Fibroblast of the conjunctiva (primary cell): ENCODE measurements at regions not wholly inside any gene's neighbourhood (a gene's known extent, or its start where the extent isn't known, plus 50 kb on each side); places are given as distances from the start of the nearest gene placed in this dataset.
"Not testable (repeated sequence)": the region's sequence is repeated elsewhere in the genome, so short reads cannot be mapped to it uniquely, and the experiment has no call there.

Source experiments
- DNase-seq: peaks from one replicate; pipeline ENCODE4 v3.0.0-alpha.2; 2010; ENCODE audit warnings: low read depth

DNA sequence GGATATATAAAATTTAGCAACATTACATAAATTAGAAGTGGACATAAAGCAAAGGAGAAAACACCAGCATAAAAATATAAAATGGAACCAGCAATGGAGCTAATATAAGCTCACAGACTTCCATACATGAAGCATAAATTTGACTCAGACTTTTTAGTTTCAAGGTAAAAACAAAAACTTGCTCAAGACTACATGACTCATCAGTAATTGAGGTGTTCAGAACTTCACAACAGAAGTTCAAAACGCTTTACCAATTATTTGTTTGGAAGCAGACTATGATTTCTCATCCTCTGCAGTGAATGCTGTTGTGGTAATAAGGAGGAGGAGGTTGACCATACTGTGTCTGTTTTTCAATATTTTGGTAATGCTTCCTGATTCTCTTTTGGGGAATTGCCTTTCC lies 192.0 kb upstream of the MEIS1 start:
- not testable (repeated sequence) for DNase-seq

DNA sequence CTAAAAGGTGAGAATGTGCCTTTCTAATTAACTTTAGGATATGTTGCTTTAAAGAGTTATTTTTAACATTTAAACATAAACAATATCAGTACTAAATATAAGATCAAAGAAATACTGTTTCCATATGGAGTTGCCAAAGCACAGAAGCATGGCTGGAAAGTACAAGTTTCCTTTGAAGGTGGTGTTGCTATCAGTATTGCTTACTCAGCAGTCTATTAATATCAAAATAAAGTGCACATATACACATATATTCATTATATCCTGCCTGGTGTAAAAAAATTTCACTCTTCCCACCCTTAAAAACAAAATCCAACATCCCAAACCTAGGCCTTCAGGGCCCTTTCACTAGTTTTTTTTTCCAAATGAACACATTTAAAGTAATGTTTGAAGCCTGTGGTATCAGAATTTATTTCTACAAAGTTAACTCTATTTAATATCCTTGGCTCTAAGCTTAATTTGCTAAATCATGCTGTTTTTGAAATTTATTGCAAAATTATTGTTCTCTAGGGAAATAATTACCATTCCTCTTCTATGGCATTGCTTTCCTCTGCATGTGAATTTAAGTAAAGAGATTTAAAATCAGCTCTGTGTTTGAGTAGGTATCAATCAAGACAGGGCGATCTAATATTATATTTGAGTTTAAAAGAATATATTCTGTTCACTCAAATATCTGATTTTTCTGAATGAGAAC lies 192.7 kb upstream of the MEIS1 start:
- no peak for DNase-seq

DNA sequence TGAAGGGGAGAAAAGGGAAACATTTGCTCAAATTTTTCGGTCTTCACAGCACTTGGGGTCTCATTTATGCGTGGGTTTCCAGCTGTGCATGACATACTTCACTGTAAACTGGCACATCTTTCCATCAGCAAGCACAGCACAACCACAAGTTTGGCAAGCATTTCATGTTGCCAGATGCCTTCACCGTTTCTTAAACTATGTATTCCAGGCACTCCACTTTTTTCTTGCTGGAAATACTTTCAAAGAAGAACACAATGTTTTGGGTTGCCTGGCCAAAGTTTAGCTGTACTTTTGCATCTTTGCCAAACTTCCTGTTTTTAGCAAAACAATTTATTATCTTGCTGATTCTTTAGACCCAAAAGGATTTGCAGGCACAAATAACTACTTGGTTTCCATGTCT lies 194.6 kb upstream of the MEIS1 start:
- DNase-seq: no peak

DNA sequence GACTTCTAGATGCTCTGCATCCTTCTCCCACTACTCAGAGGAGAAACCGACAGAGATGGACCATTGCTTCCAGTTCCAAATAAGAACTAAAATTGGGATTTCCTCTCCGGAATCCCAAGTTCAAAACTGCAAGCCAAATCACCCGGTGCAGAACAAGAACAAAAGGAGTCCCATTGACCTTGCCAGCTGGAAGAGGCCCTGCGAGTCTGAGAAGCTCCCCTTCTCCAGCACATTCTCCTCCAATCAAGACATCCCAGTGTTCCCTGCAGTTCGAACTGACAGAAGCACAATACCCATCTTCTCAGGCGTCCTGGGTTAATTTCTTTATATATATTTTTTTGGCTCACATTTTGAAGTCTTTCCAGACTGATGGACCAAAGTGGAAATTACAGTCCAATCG lies 195.3 kb upstream of the MEIS1 start:
- DNase-seq: no peak

DNA sequence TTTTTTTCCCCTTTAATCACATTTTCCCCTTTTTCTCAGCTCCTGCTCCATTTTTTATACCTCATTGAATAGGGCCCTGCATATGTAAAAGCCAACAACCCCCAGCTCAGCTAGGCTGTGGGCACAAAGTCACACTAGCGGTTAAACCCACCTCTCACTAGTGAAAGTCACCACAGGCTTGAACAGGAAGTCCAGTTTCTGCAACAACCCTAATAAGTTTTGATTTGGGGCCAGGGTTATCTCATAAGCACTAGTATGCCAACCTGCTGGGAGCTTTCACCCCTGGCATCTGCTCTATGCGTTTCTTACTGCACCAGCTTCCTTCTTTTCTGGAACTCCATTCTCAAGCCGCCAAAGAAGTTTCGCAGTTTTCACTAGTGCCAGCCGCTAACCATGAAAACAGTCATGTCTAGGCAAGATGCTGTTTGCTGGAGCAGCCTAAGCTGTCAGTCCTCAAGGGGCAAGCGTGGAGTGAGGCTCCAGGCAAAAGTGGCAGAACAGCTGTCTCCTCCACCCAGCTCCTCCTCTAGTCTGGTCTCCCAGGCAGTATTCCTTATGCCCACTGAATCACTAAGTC lies 197.0 kb upstream of the MEIS1 start:
- DNase-seq: no peak

DNA sequence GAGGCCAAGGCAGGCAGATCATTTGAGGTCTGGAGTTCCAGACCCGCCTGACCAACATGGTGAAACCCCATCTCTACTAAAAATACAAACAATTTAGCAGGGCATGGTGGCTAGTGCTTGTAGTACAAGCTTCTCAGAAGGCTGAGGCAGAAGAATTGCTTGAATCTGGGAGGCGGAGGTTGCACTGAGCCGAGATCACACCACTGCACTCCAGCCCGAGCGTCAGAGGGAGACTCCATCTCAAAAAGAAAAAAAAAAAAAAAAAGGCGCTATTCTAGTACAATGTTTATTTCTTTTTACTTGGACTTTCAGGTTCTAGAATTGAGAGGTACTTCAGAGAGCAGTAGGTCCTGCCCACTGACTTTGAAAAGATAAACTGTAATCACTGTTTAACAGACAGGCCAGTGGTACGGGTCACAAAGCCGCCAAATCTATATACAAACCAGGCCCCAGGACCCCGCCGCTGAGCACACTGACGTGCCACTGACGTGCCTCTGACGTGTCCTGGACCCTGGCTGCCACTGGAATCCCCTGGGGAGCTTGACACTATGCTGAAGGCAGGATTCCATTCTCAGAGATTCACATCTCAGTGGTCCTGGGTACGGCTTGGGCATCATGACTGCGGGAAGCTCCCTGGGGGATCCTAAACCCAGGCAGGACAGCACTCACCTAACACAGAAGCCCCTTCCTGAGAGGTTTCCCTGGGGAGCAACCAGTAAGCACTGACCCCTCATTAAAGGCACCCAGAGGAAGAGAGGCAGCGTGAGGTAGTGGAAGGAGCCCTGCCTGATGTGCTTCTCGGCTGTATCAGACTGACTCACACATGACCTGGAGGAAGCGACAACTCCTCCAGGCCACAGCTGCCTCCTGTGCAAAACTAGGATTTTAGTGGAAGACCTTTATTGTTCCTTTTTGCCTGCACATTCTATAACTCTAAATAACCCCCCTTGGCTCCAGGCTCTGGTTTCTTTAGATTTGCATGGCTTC lies 197.8 kb upstream of the MEIS1 start:
- no peak for DNase-seq

DNA sequence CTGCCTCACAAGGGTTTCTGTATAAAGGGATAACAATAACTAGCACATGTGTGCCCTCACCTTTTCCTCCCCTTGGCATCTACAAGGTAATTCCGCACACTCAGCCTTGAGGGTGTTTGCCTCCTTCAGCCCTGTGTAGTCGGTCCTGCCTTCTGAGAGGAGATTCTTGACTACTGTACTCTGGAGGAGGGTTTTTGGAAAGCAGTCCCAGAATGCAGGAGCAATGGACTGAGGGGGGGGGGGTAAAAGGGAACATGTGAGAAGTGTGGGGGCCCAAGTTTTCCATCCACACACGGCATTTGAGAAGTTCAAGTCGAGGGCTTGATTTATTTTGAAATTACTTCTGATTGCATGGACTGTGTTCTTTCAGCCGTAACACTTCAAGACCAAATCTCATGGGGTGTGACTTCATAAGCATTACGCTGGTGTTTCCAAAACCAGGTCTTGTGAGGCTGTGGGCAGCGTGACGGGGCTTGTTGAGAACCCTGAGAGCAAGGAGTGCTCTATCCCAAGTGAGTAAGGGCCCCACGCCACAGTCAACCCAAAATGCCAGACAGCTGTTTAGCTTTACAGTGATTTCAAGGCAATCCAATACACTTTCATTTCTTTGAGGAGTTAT lies 198.7 kb upstream of the MEIS1 start:
- DNase-seq: no peak

DNA sequence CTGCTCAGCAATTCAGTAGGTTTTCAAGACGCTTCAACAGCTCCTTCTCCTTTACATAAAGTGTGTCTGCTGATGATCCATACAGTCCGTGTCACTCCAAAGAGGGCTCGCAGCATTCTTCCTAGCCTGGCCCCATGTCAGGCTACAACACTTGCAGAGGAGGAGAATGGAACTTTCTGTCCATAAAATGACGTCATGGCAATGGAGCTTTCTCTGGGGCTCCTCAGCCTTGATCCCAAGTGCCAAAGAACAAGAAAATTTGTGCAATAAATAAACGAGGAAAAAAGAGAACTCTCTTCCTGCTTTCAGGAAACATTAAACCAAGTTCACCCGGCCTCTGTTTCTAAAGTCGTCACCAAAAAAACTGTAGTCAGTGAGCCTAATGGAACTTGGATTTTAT lies 199.5 kb upstream of the MEIS1 start:
- DNase-seq: no peak

DNA sequence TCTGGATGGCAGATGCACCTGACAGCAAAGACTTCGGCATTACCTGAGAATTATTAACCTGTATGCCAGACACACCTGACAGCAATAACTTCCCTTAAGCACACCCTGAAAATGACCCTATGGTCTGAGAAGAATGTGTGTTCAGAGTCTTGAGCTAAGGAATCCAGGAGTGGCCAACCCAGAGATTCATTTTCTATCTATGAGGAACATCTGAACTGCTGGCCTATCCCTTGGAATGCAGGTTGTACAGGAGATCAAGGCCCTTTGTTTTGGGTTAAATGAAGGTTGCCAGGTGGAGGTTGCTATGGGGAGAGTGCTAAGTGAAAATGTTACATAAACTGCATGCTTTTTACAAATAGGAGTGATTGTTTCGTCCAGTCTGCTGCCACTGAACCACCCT lies 200.9 kb upstream of the MEIS1 start:
- no peak for DNase-seq

DNA sequence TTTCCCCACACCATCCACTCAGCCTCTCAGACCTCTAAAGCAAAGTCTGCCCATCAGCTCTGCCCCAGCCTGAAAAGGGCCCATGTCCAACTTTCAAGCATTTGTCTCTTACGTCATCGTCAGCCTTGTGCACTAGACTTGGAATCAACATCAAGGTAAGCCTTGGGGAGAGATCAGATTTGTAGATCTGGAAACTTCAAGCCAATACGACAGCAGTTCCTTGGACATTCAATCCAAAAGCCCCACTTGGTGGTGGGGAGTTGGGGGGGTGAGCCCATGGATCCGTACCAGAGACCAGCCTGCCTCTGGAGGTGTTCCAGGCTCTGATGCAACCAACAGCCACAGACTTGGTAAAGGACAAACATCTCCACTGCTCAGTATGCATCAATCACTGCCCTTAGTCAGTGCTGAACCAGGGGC lies 206.8 kb upstream of the MEIS1 start:
- DNase-seq: no peak

DNA sequence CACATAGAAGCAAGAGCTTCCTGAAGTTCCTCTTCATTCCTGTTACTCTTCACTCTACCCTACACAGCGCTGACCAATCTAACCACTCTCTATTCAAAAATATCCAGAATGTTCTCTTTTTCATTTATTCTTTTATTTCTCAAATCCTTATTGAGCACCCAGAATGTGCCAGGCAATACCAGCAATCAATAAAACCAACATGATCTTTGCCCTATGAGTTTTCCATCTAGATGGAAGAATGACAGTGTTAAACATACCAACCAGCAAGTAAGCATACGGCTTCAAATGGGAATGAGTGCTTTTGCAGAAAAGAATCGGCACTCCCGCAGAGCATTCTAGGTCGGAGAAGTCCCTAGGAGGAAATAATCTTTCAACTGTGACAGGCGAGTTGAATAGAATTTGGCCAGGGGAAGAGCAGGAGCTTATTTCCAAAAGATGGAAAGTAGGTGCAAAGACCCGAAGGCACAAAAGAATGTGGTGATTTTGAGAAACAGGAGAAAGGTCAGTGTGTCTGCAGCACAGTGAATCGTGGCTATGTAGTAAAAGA lies 217.8 kb upstream of the MEIS1 start:
- no peak for DNase-seq

DNA sequence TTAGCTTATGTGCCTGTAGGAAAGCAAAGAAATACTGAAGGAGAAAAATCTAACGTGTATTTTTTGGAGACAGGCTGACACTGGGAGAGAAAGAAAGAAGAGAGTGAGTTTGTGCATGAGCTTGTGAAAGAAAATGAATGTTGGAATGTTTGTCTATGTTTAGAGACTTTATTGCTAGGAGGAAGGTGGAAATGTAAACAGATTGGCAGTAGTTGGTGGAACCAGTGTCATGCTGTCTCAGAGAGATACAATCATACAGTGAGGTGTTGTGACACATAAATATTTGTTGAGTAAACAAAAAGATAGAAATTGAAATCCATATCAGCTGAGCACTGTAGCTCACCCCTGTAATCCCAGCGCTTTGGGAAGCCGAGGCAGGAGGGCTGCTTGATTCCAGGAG lies 222.2 kb upstream of the MEIS1 start:
- no peak for DNase-seq

DNA sequence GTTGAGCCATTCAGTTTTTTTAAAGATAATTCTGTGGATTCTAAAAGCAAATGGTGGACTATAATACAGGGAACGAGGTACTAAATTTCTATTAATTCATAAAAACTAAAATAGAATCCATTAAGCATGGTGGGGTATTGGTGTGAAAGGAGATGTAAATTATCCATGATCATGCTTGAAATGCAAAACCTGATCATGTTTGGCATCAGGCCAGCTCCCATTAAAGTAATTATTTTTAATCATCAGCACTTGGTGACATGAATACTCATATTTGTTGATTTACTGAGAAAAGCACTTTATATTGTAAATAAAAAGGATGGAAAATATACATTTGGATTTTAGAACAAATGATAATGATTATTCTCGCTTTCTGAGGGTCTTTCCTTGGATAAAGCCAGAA lies 232.3 kb upstream of the MEIS1 start:
- DNase-seq: no peak

DNA sequence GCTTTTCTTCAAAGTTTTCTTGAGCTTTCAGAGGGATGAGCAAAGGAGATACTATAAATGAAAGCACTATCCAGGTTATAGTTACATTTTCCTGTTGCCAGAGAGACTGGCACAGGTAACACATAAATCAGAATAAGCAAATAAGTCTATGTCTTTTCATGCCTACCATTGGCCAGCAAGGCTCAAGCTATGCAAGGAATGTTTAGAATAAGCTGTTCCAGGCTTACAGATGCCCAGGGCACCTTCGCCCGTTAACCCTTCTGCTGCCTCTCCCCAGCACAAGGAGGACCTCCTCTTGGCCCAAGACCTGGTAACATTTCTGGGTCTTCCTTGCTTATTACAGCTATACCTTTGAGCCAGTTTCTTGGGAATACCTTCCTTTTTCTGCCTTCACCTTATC lies 233.7 kb upstream of the MEIS1 start:
- no peak for DNase-seq

DNA sequence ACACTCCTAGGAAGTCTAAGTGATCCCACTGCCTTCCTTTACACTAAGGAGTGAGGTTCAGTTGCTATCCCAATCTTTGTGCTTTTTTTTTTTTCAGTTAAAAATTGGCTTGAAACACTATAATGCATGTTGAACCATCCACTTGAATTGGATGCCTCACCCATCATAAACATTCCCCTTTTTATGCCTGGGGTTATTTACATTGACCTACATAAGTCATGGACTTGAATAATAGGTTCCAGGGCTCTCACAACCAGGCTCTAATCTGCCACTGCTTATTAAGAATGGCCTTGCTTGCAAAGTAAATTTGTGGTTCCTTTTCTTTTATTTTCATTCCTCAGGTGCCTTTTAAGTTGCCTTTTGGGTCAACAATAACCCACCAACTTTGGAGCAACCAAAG lies 236.1 kb upstream of the MEIS1 start:
- no peak for DNase-seq

DNA sequence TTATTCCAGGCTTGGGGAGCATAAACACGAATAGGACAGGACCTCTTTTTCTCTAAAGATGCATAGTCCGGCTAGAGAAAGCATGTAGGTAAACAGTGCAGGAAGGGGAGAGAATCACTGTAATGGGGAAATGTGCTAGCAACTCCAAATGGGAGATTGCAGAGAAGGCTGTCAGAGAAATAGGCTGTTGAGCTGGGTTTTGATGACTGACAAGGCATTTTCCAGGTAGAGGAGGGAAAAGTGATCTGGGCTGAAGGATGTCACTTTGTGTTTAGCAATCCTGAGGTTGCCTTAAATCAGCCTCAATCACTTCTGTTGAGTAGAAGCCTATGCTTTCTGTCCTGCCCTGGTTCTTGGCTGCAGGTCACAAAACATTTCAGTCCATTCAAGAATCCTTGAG lies 242.0 kb upstream of the MEIS1 start:
- DNase-seq: no peak

DNA sequence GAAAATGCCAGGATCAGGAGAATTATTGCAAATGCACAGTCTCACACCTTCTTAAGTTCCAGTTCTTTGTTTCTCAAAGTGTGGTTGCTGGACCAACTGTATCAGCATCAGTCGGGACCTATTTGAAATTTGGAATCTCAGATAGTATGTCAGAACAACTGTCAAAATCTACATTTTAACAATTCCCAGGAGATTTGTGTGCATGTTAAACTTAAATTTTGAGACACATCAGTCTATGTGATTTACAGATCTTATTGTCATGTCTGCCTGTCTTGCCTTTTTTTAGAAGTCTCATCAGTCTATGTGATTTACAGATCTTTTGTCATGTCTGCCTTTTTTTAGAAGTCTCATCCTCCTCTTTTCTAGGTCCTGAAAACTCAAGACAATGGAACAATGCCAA lies 243.6 kb upstream of the MEIS1 start:
- DNase-seq: no peak

DNA sequence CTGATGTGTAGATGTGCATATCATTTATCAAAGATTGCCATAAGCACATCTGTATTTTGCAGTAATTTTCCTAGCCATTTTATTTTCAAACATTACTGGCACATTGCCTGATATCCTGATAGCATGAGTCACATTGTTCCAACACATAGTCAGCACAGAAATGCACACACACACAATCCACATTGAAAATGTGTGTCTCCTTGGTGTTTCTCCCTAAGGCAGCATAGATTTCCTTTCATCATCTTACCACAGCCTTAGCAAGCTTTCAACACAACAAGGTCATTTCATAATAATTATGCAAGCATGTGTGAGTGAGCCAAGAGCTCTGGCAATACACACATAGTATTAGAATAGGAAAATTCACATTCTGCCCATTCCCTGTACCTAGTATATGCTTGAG lies 245.4 kb upstream of the MEIS1 start:
- DNase-seq: no peak

DNA sequence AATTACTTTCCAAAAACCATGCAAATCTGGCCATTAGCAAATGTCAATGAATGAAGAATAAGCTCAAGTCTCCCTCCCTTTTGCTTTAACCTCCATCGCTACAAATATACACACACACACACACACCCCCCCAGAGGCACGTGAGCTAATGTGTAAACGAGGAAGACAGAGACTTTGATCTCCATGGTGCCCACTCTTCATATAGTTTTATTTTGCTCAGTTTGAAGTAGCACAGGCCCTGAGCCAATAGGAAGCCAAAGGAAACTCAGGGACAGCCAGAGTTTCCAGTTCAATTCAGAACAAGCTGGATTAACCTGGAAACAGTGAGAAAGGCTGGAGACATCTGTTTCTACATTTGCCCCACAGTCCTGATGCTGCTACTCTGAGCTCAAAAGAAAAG lies 248.4 kb upstream of the MEIS1 start:
- DNase-seq: no peak

DNA sequence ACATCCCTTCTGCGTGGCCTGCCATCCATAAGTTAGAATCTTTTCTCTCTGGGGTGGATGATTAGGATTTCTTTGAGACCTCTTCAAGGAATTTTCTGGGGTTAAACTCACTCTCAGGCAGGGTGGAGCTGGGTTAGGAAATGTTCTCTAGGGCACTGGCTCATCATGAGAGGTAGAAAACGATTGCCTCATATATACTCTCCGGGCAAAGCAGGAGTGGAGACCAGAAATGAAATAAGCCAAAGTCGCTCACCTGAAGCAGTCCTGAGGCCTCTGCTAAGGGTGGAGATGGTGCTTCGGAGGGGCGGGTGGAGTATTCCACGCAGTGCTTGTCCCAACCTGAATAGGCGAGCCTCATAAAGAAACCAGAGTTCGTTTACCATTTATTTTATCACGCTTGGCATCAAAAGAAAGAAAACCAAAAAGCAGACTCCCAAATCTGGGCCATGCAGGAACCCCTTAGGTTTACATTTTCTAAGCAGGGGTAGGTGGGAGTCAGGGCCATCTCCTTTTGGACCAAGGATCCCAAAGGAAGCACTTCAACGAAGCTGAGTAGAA lies 249.3 kb upstream of the MEIS1 start:
- DNase-seq: no peak

DNA sequence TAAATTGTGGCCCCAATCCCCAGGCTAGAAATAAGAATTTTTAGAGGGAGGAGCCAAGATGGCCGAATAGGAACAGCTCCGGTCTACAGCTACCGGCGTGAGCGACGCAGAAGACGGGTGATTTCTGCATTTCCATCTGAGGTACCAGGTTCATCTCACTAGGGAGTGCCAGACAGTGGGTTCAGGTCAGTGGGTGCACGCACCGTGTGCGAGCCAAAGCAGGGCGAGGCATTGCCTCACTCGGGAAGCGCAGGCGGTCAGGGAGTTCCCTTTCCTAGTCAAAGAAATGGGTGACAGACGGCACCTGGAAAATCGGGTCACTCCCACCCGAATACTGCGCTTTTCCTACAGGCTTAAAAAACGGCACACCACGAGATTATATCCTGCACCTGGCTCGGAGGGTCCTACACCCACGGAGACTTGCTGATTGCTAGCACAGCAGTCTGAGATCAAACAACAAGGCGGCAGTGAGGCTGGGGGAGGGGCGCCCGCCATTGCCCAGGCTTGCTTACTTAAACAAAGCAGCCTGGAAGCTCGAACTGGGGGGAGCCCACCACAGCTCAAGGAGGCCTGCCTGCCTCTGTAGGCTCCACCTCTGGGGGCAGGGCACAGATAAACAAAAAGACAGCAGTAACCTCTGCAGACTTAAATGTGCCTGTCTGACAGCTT lies 257.7 kb upstream of the MEIS1 start:
- DNase-seq: not testable (repeated sequence)
